GM12891 (cell line): ENCODE measurements at regions not wholly inside any gene's neighbourhood (a gene's known extent, or its start where the extent isn't known, plus 50 kb on each side); places are given as distances from the start of the nearest gene placed in this dataset.

Experiments used
- DNase-seq: peaks from one replicate; pipeline ENCODE4 v3.0.0; 2011; ENCODE audit warnings: low spot score; ENCODE audit not compliant: insufficient read length
- FAIRE-seq: peaks from 2 replicates; lab custom pipeline; 2011; peaks lifted over from hg19 to GRCh38; lab: Jason Lieb, UNC
- PAX5 ChIP-seq: IDR thresholded peaks from 2 replicates; pipeline ENCODE4 v1.6.1; 2011; ENCODE audit warnings: low read length, moderate library complexity, mild to moderate bottlenecking; ENCODE audit not compliant: insufficient read depth, severe bottlenecking
- POLR2A ChIP-seq: IDR thresholded peaks from 2 replicates; pipeline ENCODE4 v1.6.1; 2011; ENCODE audit warnings: low read depth, low read length, control low read depth
- POLR2AphosphoS5 ChIP-seq: IDR thresholded peaks from 2 replicates; pipeline ENCODE4 v1.6.1; 2011; ENCODE audit warnings: low read depth, low read length, control low read depth
- POU2F2 ChIP-seq: IDR thresholded peaks from 2 replicates; pipeline ENCODE4 v1.6.1; 2011; ENCODE audit warnings: low read depth, mild to moderate bottlenecking, control low read depth, low read length, moderate library complexity
- SPI1 ChIP-seq: IDR thresholded peaks from 2 replicates; pipeline ENCODE4 v1.6.1; 2011; ENCODE audit warnings: low read depth, low read length, control low read depth
- TAF1 ChIP-seq: IDR thresholded peaks from 2 replicates; pipeline ENCODE4 v1.6.1; 2011; ENCODE audit warnings: low read depth, low read length, control low read depth

DNA sequence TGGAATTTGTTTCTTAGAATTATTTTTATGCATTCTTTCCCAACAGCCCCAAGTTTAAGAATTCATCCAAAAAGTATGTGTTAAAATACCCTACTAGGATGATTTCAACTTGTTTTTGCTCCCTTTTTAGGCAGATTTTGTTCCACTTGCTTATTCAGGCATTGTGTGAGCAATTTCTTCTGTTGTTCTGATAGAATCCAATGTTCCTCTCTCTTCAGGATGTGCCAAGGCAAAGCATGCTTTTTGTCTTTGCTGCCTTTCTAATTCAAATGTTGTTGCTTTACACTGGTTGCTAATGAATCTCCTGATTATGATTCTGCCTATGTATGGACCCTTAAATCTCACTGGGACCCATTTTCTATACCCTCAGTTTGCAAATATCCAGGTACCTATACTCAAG, 131.2 kb upstream of the ARHGAP42 start:
- no peak for FAIRE-seq
- TF ChIP-seq POLR2A (no peak), PAX5 (no peak), SPI1 (no peak), POLR2AphosphoS5 (no peak), TAF1 (no peak), POU2F2 (no peak)

DNA sequence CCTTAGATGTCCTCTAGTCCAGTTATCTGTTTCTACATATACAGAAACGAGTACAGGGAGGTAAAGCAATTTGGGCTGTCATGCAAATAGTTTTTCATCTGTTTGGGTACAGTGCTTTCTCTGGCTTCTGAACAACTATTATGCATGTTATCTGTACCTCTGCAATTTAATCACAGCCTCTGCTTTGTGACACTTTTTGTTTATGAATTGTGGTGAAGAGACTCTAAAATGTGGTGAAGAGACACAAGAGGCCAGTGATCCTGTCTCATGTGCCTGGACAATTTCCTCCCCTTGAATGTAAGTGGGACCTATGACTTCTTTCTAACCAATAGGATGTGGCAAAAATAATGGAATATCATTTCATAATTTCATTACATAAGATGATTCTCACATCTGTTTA, 130.3 kb upstream of the ARHGAP42 start:
- no peak for FAIRE-seq

More for the DNA sequence above, 131.2 kb upstream of the ARHGAP42 start:
- no peak for DNase-seq

DNA sequence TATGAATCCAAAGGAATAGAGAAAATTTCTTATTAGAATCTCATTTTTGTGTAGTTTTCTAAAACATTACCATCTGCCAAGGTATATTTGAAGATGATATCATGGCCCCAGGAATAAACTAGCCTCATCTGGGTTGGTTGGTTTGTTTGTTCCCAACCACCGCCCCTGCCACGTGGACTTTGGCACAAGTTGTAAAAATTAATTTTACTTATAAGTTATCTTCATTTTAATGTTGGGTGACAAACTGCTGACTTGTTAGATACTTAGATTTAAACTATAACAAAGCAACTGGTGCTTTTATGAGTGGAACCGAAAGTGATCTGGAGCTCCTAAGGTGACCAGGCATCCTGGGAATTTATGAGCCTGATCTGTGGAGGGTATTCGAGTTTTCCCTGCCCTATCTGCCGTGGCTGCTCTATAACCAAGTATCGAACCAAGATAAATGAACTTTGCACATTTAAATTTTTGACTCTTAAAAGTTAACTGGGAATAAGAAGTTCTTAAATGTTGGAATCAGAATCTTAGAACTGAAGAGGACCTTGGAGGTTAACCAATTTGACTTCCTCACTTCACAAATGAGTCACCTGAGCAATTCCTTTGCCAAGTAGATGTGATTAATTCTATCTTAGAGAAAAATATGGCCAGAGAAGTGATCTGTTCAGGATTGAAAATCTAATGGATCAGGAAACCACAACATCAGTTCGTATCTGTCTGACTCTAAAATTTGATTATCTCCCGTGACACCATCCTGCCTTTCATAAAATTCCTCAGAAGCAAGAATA, 129.1 kb upstream of the ARHGAP42 start:
- FAIRE-seq (no peak), DNase-seq (no peak)
- TF ChIP-seq POLR2AphosphoS5, result no peak
- TF ChIP-seq POLR2A, result no peak
- no peak for TF ChIP-seq TAF1
- TF ChIP-seq PAX5, result no peak
- TF ChIP-seq POU2F2, result no peak
- TF ChIP-seq SPI1, result no peak

More for the DNA sequence above, 130.3 kb upstream of the ARHGAP42 start:
- DNase-seq, result no peak
- TF ChIP-seq POLR2A (no peak), POLR2AphosphoS5 (no peak), SPI1 (no peak), POU2F2 (no peak), TAF1 (no peak), PAX5 (no peak)

DNA sequence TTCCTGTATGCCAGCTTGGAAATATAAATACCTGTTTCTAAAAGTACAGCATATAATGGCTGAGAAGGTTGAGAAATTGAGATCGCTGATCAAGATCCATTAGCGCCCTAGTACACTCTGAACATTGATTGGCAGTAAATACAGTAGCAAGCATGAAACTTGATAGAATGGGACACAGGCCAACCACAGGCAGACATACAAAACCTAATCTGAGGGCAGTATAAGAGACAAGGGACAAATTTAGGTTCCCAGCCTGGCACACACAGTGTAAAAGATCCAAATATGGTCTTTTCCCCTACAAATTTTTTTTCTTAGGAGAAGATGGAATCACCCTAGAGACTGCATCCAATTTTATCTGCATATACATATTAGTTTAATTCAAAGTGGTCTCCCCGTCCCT, 126.5 kb upstream of the ARHGAP42 start:
- FAIRE-seq, result no peak

DNA sequence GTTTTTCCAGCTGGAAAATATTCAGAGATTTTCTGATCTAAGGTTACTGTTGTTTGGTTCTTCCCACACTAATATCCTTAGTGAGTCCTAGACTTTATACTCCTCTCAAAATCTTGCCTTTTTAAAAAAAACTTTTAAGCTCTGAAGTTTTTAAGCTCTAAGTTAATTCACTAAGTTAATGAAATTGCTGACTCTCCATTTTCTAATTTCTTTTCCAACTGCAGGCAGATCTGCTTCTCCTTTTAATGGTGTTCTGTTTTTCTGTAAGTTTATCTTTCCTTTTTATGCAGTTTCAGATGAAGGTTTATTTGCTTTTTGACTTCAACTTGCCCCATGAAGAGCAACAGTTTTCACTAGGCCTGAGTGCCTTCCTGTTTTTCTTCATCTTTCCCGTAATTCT, 125.8 kb upstream of the ARHGAP42 start:
- FAIRE-seq (no peak), DNase-seq (no peak)
- TF ChIP-seq POU2F2, result no peak

More for the DNA sequence above, 126.5 kb upstream of the ARHGAP42 start:
- DNase-seq, result no peak
- TF ChIP-seq POU2F2 (no peak), POLR2AphosphoS5 (no peak), SPI1 (no peak), POLR2A (no peak), PAX5 (no peak), TAF1 (no peak)

DNA sequence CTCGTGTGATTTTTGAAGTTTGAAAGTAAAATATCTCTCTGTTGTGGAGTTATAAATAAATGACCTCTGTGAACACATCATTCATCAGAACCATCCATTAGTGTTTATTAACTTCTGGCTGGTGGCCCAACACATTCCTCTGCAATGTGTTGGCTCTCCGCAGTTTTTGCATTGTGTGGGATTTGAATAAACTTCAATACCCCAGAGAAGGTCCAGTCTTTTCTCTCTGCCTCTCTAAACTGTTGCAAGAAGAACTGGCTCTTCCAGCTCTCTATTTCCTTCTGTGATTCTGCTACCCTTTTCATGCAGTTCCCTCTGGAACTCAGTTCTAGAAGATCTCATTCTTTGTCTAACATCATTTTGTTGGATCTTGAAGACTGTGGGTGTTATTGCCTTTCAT, 125.0 kb upstream of the ARHGAP42 start:
- no peak for FAIRE-seq
- TF ChIP-seq PAX5 (no peak), POLR2AphosphoS5 (no peak), SPI1 (no peak), POU2F2 (no peak), TAF1 (no peak), POLR2A (no peak)
- no peak for DNase-seq

DNA sequence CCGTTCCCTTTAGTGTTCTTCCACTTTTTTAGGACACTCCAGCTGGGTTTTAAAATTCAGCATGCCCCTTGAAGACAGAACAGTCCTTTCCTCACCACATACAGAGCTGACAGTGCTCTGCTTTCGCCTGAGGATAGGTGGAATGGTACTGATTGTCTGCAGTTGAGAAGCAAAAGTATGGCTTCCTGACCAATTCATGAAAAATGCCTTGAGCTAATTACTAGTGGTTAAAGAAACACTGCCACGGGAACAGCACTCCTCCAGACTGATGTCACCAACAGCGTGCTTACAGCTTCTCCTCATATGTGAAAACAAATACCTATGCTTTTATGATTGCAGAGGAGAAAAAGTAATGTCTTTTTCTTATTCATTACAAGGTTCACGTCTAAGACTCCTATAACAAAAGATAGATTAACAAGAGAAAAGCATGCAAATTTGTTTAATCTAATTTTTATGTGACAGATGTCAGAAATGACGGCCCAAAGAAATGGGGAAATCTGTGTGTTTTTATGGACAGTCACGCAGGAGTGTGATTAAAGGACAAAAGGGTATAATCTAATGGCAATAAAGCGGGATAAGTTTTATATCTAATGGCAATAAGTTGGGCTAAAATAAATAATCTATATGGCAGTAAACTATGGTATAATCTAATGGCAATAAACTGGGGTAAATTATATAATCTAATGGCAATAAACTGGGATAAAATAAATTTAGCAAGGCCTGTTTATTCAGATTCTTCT, 123.4 kb upstream of the ARHGAP42 start:
- FAIRE-seq (no peak), DNase-seq (no peak)
- TF ChIP-seq POLR2AphosphoS5, result no peak
- TF ChIP-seq POLR2A, result no peak
- no peak for TF ChIP-seq TAF1
- no peak for TF ChIP-seq POU2F2
- no peak for TF ChIP-seq SPI1
- TF ChIP-seq PAX5, result no peak

DNA sequence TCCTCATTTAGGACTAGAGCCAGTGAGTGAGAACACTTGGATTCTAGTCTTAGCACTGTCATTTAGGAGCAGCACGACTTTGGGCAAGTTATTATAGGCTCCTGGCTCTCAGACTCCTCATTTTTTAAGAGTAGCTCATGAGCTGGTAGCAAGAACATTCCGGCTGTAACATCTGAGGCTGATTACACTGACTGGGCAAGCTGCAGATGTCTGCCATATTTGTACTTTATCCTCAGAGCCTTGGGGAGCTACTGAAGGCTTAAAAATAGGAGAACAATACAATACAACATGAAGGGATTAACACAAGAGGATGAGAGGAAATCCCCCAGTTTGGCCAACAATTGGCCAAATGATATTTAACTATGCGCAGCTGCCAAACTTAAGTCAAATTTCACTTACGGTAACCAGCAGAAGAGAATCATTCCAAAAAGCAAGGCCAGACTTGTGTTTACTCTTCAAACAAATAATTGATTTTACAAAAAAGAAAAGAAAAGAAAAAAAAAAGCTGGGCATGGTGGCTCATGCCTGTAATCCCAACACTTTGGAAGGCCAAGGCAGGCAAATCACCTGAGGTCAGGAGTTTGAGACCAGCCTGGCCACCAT, 113.1 kb upstream of the ARHGAP42 start:
- DNase-seq, result no peak
- no peak for TF ChIP-seq POLR2AphosphoS5
- TF ChIP-seq PAX5, result no peak
- no peak for TF ChIP-seq POU2F2
- no peak for TF ChIP-seq POLR2A
- TF ChIP-seq SPI1, result no peak
- no peak for TF ChIP-seq TAF1
- FAIRE-seq, result no peak

DNA sequence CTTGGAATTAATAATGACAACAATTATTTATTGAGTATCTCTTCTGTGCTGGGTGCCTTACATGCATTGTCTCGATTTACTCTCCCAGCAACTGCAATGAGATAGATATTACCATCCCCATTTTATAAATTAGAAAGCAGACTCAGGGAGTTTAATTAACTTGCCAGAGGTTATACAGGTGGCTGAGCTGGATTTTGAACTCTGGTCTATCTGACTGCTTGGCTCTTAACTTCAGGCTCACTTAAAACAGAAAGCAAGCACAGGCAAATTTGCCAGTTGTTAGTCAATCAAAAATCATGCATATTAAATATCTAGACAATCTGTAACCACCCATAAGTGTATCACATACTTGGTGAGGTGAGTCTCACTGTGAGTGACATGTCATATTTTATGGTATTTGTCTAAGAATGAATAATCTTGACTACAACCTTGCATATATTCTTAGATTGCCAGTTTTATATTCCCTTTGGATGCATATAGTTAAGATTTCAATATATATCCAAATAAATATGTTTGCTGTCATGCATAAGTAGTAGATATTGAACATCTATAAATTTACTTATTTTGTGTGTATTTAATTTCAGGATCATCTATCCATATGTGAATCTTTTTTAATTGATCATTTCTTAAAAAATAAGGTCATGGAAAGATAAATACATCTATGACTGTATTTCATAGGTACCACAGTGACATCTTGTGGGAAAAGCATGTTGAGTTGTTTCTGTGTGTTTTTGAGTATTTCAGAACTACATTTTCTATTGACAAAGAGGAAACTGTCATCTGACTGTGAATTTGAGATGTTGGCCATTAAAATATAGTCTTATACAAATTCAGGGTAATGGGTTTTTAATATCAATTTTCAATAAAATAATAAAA, 112.0 kb upstream of the ARHGAP42 start:
- TF ChIP-seq PAX5 (no peak), SPI1 (no peak), TAF1 (no peak), POLR2A (no peak), POU2F2 (no peak), POLR2AphosphoS5 (no peak)
- FAIRE-seq, result no peak
- DNase-seq, result no peak
